GM12874 (cell line): ENCODE measurements at regions not wholly inside any gene's neighbourhood (a gene's known extent, or its start where the extent isn't known, plus 50 kb on each side); places are given as distances from the start of the nearest gene placed in this dataset.

ENCODE experiments used
- CTCF ChIP-seq: IDR thresholded peaks from 2 replicates; pipeline ENCODE4 v1.5.1; 2011; ENCODE audit warnings: low read depth, mild to moderate bottlenecking, control low read depth, low read length, moderate library complexity; ENCODE audit not compliant: insufficient read depth

GRCh38 chr9:17083258-17083657 lies 51.6 kb upstream of the CNTLN start:
- TF ChIP-seq CTCF: no peak

- no peak for TF ChIP-seq CTCF
Observed at GRCh38 chr9:17082343-17083064, 52.3 kb upstream of the CNTLN start.

GRCh38 chr9:17081814-17082213 lies 53.0 kb upstream of the CNTLN start:
- no peak for TF ChIP-seq CTCF

GRCh38 chr9:17081351-17081750 lies 53.5 kb upstream of the CNTLN start:
- TF ChIP-seq CTCF: no peak

- TF ChIP-seq CTCF: no peak
Observed at GRCh38 chr9:17075758-17076485, 58.9 kb upstream of the CNTLN start.

GRCh38 chr9:17075146-17075757 lies 59.6 kb upstream of the CNTLN start:
- TF ChIP-seq CTCF: no peak

GRCh38 chr9:17068671-17069070 lies 66.2 kb upstream of the CNTLN start:
- TF ChIP-seq CTCF: no peak
